ENCODE measurements at regions not wholly inside any gene's neighbourhood (a gene's known extent, or its start where the extent isn't known, plus 50 kb on each side); places are given as distances from the start of the nearest gene placed in this dataset.

- TF ChIP-seq CBX5 (IDR thresholded peaks at IDR 0.05; ENCODE audit: low read depth, low read length) (no peak), ATF2 (IDR thresholded peaks at IDR 0.05; ENCODE audit: low read length) (no peak), PHF8 (conservative IDR thresholded peaks at IDR 0.05; ENCODE audit: low read depth, low read length) (no peak)
Observed at GRCh38 chr12:107511292-107511691, 174.3 kb upstream of the PWP1 start (continued).

Measured in H1 (cell line).